C4-2B (cell line): ENCODE measurements at regions not wholly inside any gene's neighbourhood (a gene's known extent, or its start where the extent isn't known, plus 50 kb on each side); places are given as distances from the start of the nearest gene placed in this dataset.

ENCODE experiments used
- H3K27ac ChIP-seq: fragments of 450-650 bp; 2 replicates; pipeline ENCODE4 v1.5.1; 2017
- CTCF ChIP-seq: fragments of 450-650 bp; conservative IDR thresholded peaks from 2 replicates; pipeline ENCODE4 v1.5.1; 2017; ENCODE audit warnings: mild to moderate bottlenecking
- ZFX ChIP-seq: fragments of 450-650 bp; IDR thresholded peaks from 2 replicates; pipeline ENCODE4 v1.6.1; 2017

- H3K27ac ChIP-seq, result no peak overlapping the region
- no peak for TF ChIP-seq ZFX
- no peak for TF ChIP-seq CTCF
Measured at GRCh38 chr1:55582084-55582483, 366.9 kb upstream of the USP24 start.

GRCh38 chr1:55580845-55581332 is 365.7 kb upstream of the USP24 start:
- TF ChIP-seq ZFX (no peak), CTCF (no peak)
- no peak overlapping the region for H3K27ac ChIP-seq

DNA sequence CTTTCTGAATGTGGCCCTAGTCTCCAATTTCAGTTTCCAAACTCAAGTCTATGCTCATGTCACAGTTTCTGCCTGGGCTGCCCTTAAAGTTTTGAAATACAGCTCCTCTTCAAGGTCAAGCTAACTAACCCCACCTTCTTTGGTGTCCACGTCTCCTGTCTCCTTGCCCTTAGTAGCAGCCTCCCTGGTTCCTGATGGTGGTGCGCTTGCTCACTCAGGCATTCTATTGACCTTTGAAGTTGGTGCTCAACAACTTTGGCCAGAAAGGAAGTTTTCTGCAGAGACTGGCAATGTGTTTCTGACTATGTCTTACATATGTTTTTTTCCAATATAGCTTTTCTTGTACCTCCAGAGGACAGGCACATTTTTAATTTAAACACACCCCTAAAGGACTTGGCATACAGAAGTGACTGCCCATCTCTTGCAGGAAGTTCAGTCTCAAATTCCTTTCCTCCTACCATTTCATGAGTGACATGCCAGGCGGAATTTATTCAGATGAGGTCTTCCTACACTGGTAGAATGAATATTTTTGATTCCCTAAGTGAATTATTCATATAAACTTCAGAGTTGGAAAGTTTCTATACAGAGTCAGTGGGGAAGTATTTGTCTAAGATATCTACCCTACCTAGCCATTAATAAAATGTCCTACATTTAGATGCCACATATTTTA is 364.3 kb upstream of the USP24 start:
- TF ChIP-seq CTCF (no peak), ZFX (no peak)
- no peak overlapping the region for H3K27ac ChIP-seq

DNA sequence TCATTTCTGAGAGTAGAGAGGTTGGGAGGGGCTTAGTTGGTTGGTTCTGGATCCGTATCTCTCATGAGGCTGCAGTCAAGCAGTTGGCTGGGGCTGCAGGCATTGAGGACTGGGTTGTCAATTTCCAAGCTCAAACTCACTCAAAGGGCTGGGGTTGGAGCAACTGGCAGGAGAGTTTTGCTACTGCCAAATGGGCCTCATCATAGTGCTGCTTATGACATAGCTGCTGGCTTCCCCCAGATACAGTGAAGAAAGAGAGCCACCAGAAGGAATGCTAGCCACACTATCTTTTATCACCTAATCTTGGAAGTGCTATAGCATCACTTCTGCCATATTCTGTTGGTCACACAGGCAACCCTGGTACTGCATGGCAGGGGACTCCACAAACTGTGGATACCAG is 363.5 kb upstream of the USP24 start:
- H3K27ac ChIP-seq, result no peak overlapping the region
- TF ChIP-seq ZFX (no peak), CTCF (no peak)

DNA sequence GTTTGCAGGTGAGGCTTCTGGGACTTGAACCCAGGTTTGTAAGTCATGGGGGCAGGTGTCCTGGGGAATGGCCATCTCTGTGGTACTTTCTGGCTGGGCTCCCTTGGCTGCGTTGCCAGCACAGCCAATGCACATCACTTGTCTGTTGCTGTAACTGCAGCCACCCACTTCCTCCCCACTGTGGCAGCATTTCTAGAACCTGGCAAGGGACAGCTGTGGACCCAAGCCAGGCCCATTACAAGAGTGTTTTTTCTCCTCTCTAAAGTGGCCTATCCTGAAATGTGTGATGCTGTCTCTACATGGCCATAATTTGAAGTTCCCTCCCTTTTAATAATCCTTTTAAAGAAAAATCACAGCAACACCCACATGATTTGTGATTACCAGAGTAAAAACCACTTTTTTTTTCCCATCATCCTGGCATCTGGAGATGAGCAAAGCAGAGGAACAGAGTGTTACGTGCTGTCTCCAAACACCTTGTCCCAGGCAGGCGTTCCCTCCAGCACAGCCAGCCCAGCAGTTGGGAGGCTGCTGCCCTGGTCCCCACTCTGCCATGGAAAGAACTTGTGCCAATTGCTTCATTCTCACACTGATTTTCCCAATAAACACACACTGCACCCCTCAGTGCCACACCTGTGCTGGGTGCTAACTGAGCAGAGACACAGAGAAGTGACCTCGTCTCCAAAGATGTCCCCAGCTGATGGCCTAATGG is 360.6 kb upstream of the USP24 start:
- H3K27ac ChIP-seq, result no peak overlapping the region
- TF ChIP-seq ZFX (no peak), CTCF (no peak)

DNA sequence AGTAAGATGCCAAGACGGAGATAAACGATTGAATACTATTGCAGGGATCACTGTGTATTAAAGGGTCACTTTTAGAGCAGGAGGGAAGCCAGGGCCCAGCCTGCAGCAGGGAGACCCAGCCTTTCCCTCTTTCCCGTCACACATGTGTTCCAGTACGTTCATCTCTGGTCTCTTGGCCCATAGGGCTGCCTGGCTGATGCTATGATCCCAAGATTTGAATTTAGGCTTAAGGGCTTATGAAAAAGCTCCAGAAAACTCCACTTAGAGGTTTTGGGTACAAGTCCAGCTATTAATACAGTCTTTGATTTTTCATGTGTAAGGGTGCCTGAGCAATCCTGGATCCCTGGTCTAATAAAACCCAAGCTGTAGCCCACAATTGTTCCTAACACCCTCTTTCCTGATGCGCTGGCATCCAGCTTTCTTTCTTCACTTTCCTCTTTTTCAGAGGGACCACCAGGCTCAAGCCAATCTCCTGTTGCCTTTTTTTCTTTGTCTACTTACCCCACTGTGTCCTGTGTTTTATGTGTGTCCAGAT is 359.6 kb upstream of the USP24 start:
- H3K27ac ChIP-seq, result no peak overlapping the region
- TF ChIP-seq ZFX (no peak), CTCF (no peak)
